ENCODE measurements at regions not wholly inside any gene's neighbourhood (a gene's known extent, or its start where the extent isn't known, plus 50 kb on each side); places are given as distances from the start of the nearest gene placed in this dataset.

DNA sequence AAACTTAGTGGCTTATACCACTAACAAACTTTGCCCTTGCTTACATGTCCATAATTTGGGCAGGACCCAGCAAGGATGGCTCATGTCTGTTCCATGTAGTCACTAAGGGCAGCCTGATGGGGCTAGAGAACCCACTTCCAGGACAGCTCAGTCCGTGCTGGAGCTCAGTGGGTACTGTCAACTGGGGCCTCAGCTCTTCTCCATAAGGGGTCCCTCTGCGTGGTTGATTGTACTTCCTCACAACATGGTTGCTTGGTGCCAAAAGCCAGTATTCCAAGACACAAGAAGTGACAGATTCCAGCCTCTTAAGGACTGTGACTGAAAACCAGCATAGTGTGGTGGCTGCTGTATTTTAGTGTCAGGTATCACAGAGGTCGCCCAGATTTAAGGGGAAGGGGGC is 675.2 kb downstream of the TBC1D22A start:
- no peak for DNase-seq
- intact Hi-C loops (cut with DNase I), result no loop called here
- H3K27me3 ChIP-seq (ENCODE audit: insufficient read depth in 3 of 3, low read length in 2 of 3), result no peaks in the 10 kb centered on the region
- H3K27ac ChIP-seq, result no peak overlapping the region
- no peak for ATAC-seq
- no peaks in the 10 kb centered on the region for H3K4me1 ChIP-seq
- no peak overlapping the region for H3K4me3 ChIP-seq
- WGBS, 3 donors, result 42 to 50% (median 44%) methylated on average over 3 of the region's 3 CpGs
- H3K9me3 ChIP-seq, result no peaks in the 10 kb centered on the region
- H3K36me3 ChIP-seq (ENCODE audit: insufficient read depth in 1 of 2, low read depth in 1 of 2), result no peaks in the 10 kb centered on the region
- TF ChIP-seq, protein P1, sequence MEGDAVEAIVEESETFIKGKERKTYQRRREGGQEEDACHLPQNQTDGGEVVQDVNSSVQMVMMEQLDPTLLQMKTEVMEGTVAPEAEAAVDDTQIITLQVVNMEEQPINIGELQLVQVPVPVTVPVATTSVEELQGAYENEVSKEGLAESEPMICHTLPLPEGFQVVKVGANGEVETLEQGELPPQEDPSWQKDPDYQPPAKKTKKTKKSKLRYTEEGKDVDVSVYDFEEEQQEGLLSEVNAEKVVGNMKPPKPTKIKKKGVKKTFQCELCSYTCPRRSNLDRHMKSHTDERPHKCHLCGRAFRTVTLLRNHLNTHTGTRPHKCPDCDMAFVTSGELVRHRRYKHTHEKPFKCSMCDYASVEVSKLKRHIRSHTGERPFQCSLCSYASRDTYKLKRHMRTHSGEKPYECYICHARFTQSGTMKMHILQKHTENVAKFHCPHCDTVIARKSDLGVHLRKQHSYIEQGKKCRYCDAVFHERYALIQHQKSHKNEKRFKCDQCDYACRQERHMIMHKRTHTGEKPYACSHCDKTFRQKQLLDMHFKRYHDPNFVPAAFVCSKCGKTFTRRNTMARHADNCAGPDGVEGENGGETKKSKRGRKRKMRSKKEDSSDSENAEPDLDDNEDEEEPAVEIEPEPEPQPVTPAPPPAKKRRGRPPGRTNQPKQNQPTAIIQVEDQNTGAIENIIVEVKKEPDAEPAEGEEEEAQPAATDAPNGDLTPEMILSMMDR (IDR thresholded peaks at IDR 0.05), result no peak

- no peak for ATAC-seq
- TF ChIP-seq, protein P1 (IDR thresholded peaks at IDR 0.05), result no peak
- H3K36me3 ChIP-seq (ENCODE audit: insufficient read depth in 1 of 2, low read depth in 1 of 2), result no peaks in the 10 kb centered on the region
- DNase-seq, result no peak
- no peak overlapping the region for H3K27ac ChIP-seq
- 81 to 89% (median 85%) methylated on average over 2 of the region's 2 CpGs for WGBS, 3 donors
- H3K4me1 ChIP-seq, result no peaks in the 10 kb centered on the region
- H3K27me3 ChIP-seq (ENCODE audit: insufficient read depth in 3 of 3, low read length in 2 of 3), result no peaks in the 10 kb centered on the region
- H3K4me3 ChIP-seq, result no peak overlapping the region
- no peaks in the 10 kb centered on the region for H3K9me3 ChIP-seq
- intact Hi-C loops (cut with DNase I), result no loop called here
Measured at GRCh38 chr22:47437110-47437509, 674.7 kb downstream of the TBC1D22A start.

DNA sequence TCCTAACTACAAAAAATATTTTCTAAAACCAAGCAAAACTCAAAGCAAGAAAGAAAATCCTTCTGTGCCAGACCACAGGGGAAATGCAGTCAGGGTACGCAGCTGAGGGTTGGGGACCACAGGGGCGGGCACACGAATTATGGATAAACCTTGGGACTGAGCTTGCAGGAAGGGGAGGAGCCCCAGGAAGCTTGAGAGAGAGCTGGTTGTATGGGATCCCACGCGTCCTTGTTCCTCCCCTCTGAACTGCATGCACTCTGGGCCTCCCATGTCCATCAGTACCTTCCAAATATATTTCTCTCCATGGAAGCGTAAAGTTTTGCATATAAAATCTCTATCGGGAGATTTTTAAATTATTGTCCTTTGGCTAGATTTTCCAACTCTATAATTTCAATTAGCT is 673.4 kb downstream of the TBC1D22A start:
- H3K9me3 ChIP-seq, result no peaks in the 10 kb centered on the region
- no peak overlapping the region for H3K4me3 ChIP-seq
- no peak for DNase-seq
- H3K36me3 ChIP-seq (ENCODE audit: insufficient read depth in 1 of 2, low read depth in 1 of 2), result no peaks in the 10 kb centered on the region
- H3K27ac ChIP-seq, result no peak overlapping the region
- WGBS, 3 donors, result 80 to 90% (median 87%) methylated on average over 7 of the region's 7 CpGs
- ATAC-seq, result no peak
- no peaks in the 10 kb centered on the region for H3K27me3 ChIP-seq (ENCODE audit: insufficient read depth in 3 of 3, low read length in 2 of 3)
- H3K4me1 ChIP-seq, result no peaks in the 10 kb centered on the region
- TF ChIP-seq, protein P1 (IDR thresholded peaks at IDR 0.05), result no peak
- intact Hi-C loops (cut with DNase I), result no loop called here

GRCh38 chr22:47435204-47435487 is 672.7 kb downstream of the TBC1D22A start:
- DNase-seq, result no peak
- intact Hi-C loops (cut with DNase I), result no loop called here

More at GRCh38 chr22:47435204-47435487, 672.7 kb downstream of the TBC1D22A start:
- WGBS, 3 donors, result 19 to 40% (median 33%) methylated on average over 5 of the region's 5 CpGs
- no peak for ATAC-seq
- Histone ChIP-seq H3K9me3 (no peaks in the 10 kb centered on the region), H3K27ac (no peak overlapping the region), H3K4me3 (no peak overlapping the region), H3K36me3 (ENCODE audit: insufficient read depth in 1 of 2, low read depth in 1 of 2) (no peaks in the 10 kb centered on the region), H3K27me3 (ENCODE audit: insufficient read depth in 3 of 3, low read length in 2 of 3) (peaks cover 0 to 2% (median 0%) of the 10 kb centered on the region in 3 donors), H3K4me1 (no peaks in the 10 kb centered on the region)
- TF ChIP-seq, protein P1 (IDR thresholded peaks at IDR 0.05), result no peak

All from psoas muscle (tissue), 7 donors.